DMS153 treated with DMSO at 0.1 percent for 48 hours (cell line): ENCODE measurements at regions not wholly inside any gene's neighbourhood (a gene's known extent, or its start where the extent isn't known, plus 50 kb on each side); places are given as distances from the start of the nearest gene placed in this dataset.

Experiments used
- DNase-seq: peaks from one replicate; lab custom pipeline; 2025; ENCODE audit not compliant: unreplicated experiment; lab: John Stamatoyannopoulos, UW

GRCh38 chr10:124231168-124232155, 138.1 kb upstream of the CHST15 start:
- DNase-seq = no peak

DNA sequence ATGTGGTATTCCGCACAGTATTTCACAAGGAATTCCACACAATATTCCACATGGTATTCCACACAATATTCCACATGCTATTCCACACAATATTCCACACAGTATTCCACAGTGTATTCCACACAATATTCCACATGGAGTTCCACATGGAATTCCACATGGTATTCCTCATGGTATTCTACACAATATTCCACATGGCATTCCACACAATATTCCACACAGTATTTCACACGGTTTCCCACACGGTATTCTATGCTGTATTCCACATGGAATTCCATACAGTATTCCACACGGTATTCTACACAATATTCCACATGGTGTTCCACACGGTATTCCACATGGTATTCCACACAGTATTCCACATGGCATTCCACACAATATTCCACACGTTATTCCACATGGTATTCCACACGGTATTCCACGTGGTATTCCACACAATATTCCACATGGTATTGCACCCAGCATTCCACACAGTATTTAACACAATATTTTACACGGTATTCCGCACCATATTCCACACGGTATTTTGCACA, 137.3 kb upstream of the CHST15 start:
- DNase-seq = no peak

DNA sequence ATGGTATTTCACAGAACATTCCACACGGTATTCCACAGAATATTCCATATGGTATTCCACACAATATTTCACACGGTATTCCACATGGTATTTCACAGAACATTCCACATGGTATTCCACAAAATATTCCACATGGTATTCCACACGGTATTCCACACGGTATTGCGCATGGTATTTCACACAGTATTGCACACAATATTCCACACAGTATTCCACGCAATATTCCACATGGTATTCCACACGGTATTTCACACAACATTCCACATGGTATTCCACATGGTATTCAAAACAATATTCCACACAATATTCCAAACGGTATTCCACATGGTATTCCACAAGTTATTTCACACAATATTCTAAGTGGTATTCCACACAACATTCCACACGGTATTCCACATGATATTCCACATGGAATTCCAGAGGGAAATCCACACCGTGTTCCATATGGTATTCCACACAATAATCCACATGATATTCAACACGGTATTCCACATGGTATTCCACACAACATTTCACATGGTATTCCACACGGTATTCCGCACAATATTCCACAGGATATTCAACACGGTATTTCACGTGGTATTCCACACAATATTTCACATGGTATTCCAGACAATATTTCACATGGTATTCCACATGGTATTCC, 136.7 kb upstream of the CHST15 start:
- no peak for DNase-seq

DNA sequence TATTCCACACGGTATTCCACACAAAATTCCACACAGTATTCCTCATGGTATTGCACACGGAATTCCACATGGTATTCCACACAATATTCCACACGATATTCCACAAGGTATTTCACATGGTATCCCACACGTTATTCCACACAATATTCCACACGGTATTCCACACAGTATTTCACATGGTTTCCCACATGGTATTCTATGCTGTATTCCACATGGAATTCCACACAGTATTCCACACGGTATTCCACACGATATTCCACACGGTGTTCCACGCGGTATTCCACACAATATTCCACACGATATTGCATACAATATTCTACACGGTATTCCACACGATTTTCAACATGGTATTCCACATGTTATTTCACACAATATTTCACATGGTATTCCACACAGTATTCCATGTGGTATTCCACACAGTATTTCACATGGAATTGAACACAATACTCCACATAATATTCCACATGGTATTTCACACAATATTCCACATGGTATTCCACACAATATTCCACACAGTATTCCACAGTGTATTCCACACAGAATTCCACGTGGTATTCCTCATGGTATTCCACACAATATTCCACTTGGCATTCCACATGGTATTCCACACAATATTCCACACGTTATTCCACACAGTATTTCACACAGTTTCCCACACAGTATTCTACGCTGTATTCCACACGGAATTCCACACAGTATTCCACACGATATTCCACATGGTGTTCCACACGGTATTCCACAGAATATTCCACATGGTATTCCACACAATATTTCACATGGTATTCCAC, 136.0 kb upstream of the CHST15 start:
- no peak for DNase-seq

DNA sequence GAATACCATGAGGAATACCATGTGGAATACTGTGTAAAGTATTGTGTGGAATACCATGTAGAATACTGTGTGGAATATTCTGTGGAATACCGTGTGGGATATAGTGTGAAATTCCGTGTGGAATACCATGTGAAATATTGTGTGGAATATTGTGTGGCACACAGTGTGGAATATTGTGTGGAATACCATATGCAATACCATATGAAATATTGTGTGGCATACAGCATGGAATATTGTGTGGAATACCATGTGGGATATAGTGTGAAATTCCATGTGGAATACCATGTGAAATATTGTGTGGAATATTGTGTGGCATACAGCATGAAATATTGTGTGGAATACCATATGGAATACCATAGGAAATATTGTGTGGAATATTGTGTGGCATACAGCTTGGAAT, 135.1 kb upstream of the CHST15 start:
- DNase-seq = no peak

DNA sequence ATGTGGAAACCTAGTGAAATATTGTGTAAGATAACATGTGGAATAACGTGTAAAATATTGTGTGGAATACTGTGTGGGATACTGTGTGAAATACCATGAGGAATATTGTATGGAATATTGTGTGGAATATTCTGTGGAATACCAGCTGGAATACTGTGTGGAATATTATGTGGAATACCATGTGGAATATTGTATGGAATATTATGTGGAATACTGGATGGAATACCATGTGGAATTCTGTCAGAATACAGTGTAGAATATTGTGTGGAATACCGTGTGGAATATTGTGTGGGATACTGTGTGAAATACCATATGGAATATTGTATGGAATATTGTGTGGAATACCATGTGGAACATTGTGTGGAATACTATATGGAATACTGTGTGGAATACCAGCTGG, 134.6 kb upstream of the CHST15 start:
- DNase-seq = no peak

DNA sequence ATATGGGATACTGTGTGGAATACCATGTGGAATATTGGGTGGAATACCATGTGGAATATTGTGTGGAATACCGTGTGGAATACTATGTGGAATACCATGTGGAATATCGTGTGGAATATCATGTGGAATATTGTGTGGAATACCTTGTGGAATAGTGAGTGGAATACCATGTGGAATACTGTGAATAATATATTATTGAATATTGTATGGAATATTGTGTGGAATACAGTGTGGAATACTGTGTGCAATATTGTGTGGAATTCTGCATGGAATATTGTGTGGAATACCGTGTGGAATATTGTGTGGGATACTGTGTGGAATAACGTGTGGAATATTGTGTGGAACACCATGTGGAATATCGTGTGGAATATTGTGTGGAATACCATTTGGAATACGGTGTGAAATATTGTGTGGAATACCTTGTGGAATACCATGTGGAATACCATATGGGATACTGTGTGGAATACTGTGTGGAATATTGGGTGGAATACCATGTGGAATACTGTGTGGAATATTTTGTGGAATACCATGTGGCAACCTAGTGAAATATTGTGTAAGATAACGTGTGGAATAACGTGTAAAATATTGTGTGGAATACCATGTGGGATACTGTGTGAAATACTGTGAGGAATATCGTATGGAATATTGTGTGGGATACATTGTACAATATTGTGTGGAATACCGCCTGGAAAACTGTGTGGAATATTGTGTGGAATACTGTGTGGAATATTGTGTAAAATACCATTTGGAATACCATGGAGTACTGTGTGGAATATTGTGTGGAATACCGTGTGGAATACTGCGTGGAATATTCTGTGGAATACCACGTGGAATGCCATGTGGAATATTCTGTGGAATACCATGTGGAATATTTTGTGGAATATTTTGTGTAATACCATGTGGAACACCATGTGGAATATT, 133.9 kb upstream of the CHST15 start:
- no peak for DNase-seq

GRCh38 chr10:124226271-124227054, 133.1 kb upstream of the CHST15 start:
- no peak for DNase-seq

GRCh38 chr10:124225467-124226270, 132.3 kb upstream of the CHST15 start:
- DNase-seq = no peak

- no peak for DNase-seq
Measured at GRCh38 chr10:124225029-124225466, 131.7 kb upstream of the CHST15 start.

GRCh38 chr10:124224331-124225028, 131.1 kb upstream of the CHST15 start:
- DNase-seq = no peak

DNA sequence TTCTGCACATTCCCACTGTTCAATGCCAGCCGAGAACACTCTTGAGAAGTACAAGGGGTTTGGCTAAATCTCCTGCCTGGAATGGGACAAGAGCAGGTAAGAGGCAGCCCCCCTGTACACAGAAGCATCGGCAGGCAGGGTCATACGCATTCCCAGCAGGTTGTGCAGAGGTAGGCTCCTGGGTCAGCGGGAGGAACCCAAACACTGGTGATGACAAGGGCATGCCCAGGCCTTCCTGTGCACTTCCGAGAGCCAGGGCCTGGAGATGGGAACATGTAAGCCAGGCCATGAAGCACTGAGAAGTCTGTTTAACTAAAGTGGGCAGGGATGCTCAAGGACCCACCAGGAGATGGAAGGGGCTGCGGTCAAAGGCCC, 130.3 kb upstream of the CHST15 start:
- no peak for DNase-seq

DNA sequence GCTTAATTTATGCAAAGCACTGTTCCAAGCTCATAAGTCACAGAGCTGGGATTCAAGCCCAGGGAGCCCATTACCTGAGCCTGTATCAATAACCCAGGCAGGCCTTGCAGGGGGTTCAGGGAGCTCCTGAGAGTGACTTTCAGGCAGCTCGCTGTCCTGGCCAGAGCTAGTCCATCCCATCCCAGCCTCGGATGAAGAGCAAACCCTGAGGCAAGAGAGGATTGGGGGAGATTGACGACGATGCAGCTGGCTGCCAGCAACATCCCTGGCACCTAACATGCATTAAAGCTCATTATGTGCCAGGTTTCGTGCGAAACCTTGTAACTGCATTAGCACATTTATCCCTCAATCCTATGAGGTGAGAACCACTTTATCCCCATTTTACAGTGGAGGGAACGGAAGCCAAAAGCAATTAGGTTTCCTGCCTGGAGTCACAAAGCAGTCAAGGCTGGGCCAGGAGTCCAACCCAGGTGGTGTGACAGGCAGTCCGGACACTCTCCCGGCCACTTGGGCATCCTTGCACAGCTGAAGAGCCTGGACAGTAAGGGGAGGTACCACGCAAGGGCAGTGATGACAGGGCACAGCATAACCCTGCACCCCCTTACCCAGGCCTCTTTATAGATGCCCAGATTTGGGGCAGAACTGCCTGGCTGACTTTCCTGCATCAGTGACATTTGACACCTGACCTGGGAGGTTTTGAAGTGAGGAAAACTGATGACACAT, 129.8 kb upstream of the CHST15 start:
- DNase-seq = no peak

GRCh38 chr10:124222318-124222987, 129.1 kb upstream of the CHST15 start:
- DNase-seq = no peak

GRCh38 chr10:124221356-124222317, 128.2 kb upstream of the CHST15 start:
- no peak for DNase-seq

GRCh38 chr10:124220971-124221355, 127.6 kb upstream of the CHST15 start:
- DNase-seq = no peak
